ENCODE measurements at regions not wholly inside any gene's neighbourhood (a gene's known extent, or its start where the extent isn't known, plus 50 kb on each side); places are given as distances from the start of the nearest gene placed in this dataset.

DNA sequence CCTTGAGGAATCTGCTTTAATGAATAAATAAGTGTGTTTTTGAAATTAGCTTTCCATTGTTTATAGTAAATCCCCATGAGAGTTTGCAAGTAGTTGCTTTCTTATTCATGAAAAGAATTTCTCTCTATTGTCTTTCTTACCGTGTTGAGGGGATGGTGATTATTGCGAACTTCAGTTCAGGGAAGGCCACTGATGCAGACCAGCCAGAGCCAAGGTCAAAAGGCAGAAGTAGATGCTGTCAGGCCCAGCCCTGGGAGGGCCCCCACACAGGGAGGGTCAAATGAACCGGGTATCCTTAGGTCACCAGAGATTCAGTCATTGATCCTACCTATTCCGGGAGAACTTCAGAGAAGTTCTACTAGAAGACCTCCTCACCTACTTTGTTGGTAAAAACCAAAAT is 185.9 kb downstream of the NUFIP1 start:
- 3% methylated on average over 4 of the region's 4 CpGs for WGBS (ENCODE audit: insufficient coverage, low coverage, missing lambda C conversion rate)
- no peak overlapping the region for H3K4me2 ChIP-seq (ENCODE audit: insufficient read depth, low read length)
- no peaks in the 10 kb centered on the region for H4K20me1 ChIP-seq (replicated peaks; ENCODE audit: control insufficient read depth, insufficient read depth, low read length)
- ChIA-PET CTCF (ENCODE audit: low intra/inter-chr PET ratio) (no interaction called here), POLR2A (no interaction called here)
- no peak for ATAC-seq
- BruUV-seq (replicated peaks) = no TSS peak
- H3K36me3 ChIP-seq (ENCODE audit: control insufficient read depth, insufficient read depth, low read length) = no peaks in the 10 kb centered on the region
- H3K4me1 ChIP-seq (replicated peaks in 1 of 2; ENCODE audit: control insufficient read depth in 2 of 2, insufficient read depth in 2 of 2, low read length in 2 of 2) = no peaks in the 10 kb centered on the region
- no peaks in the 10 kb centered on the region for H3K9me1 ChIP-seq (ENCODE audit: control insufficient read depth, insufficient read depth, low read length)
- no peak for FAIRE-seq
- H3K27me3 ChIP-seq (ENCODE audit: control insufficient read depth in 2 of 2, insufficient read depth in 2 of 2, low read length in 2 of 2) = peaks cover 0 to 9% of the 10 kb centered on the region in 2 experiments; a peak in 1 of 5 replicates
- H2AFZ ChIP-seq (ENCODE audit: low read depth, low read length) = no peak overlapping the region
- no peak overlapping the region for H3K4me3 ChIP-seq
- no peaks in the 10 kb centered on the region for H3K79me2 ChIP-seq (ENCODE audit: control insufficient read depth, insufficient read depth, low read length)
- DNase-seq (ENCODE audit: extremely low read depth in 1 of 4, low spot score in 3 of 4) = no peak
- no peak for TF ChIP-seq SOX6 (IDR thresholded peaks at IDR 0.05)
- no peak for TF ChIP-seq ID3 (CRISPR knock-in tag; IDR thresholded peaks at IDR 0.05)
- TF ChIP-seq ID3 (tag; IDR thresholded peaks at IDR 0.05) = no peak
- TF ChIP-seq PTTG1 (tag; IDR thresholded peaks at IDR 0.05; ENCODE audit: low read depth) = no peak
- no peak for TF ChIP-seq POLR3A (IDR thresholded peaks at IDR 0.05; ENCODE audit: borderline replicate concordance, extremely low read depth, insufficient read depth, insufficient read length)
- TF ChIP-seq, protein P1, sequence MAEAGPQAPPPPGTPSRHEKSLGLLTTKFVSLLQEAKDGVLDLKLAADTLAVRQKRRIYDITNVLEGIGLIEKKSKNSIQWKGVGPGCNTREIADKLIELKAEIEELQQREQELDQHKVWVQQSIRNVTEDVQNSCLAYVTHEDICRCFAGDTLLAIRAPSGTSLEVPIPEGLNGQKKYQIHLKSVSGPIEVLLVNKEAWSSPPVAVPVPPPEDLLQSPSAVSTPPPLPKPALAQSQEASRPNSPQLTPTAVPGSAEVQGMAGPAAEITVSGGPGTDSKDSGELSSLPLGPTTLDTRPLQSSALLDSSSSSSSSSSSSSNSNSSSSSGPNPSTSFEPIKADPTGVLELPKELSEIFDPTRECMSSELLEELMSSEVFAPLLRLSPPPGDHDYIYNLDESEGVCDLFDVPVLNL (CRISPR knock-in tag; IDR thresholded peaks at IDR 0.05; ENCODE audit: low read depth) = no peak
- no peak for TF ChIP-seq NONO (IDR thresholded peaks at IDR 0.05; ENCODE audit: low read depth in 2 of 2, low read length in 1 of 2)
- TF ChIP-seq ZNF212 (CRISPR knock-in tag; IDR thresholded peaks at IDR 0.05) = no peak
- H3K9ac ChIP-seq (ENCODE audit: insufficient read depth in 1 of 2, low read depth in 2 of 2, low read length in 2 of 2) = no peak overlapping the region
- in situ Hi-C loops (cut with MboI) = no loop called here
- intact Hi-C loops (cut with micrococcal nuclease) = no loop called here
- no peaks in the 10 kb centered on the region for H3K9me3 ChIP-seq (replicated peaks; ENCODE audit: control insufficient read depth, insufficient read depth, low read depth, low read length)
- no peak overlapping the region for H3K27ac ChIP-seq (ENCODE audit: extremely low read depth, low read depth, low read length)
